Glutamatergic neuron (in vitro differentiated cells): ENCODE measurements at regions not wholly inside any gene's neighbourhood (a gene's known extent, or its start where the extent isn't known, plus 50 kb on each side); places are given as distances from the start of the nearest gene placed in this dataset.

Source experiments
- DNase-seq: peaks from one replicate; pipeline ENCODE4 v3.0.0; 2022
- H3K27ac Mint-ChIP-seq: one replicate; pipeline ENCODE4 v1.8.0; 2020; ENCODE audit warnings: mild to moderate bottlenecking, mixed read lengths, inconsistent platforms; ENCODE audit not compliant: unreplicated experiment
- H3K27me3 Mint-ChIP-seq: one replicate; pipeline ENCODE4 v1.8.0; 2020; ENCODE audit warnings: mild to moderate bottlenecking, moderate library complexity, mixed read lengths, inconsistent platforms; ENCODE audit not compliant: unreplicated experiment
- H3K36me3 Mint-ChIP-seq: one replicate; pipeline ENCODE4 v1.8.0; 2020; ENCODE audit warnings: mild to moderate bottlenecking, mixed read lengths, inconsistent platforms; ENCODE audit not compliant: unreplicated experiment
- H3K4me1 Mint-ChIP-seq: one replicate; pipeline ENCODE4 v1.8.0; 2020; ENCODE audit warnings: mild to moderate bottlenecking, low read depth, mixed read lengths, inconsistent platforms; ENCODE audit not compliant: unreplicated experiment
- H3K4me3 Mint-ChIP-seq: one replicate; pipeline ENCODE4 v1.8.0; 2020; ENCODE audit warnings: mild to moderate bottlenecking, mixed read lengths, inconsistent platforms; ENCODE audit not compliant: unreplicated experiment
- H3K9me3 Mint-ChIP-seq: one replicate; pipeline ENCODE4 v1.8.0; 2020; ENCODE audit warnings: mild to moderate bottlenecking, moderate library complexity, mixed read lengths, inconsistent platforms; ENCODE audit not compliant: unreplicated experiment
- TF ChIP-seq, protein P1 (sequence below): fragments of 200-600 bp; sonication (generic); IDR thresholded peaks from one replicate; pipeline ENCODE4 v1.5.0; 2021; ENCODE audit not compliant: partially characterized antibody, unreplicated experiment

DNA sequence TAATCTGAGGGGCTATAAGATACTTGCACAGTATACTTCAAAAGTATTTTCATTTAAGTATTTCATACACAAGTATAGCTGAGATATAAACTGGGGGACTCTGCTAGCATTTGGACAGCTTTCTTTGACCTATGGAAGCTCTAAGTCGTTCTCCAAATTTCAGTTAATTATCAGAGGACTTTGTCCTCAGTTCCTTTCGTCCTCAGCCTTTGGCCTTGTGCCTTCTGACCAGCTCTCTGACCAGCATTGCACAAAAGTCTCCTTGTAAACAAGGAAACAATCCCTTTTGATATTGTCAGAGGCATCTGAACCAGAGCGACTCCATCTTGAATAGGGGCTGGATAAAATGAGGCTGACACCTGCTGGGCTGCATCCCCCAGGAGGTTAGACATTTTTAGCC, 464.0 kb upstream of the FAM241A start:
- Mint-ChIP-seq H3K36me3 (no peaks in the 10 kb centered on the region), H3K9me3 (no peaks in the 10 kb centered on the region), H3K27me3 (no peaks in the 10 kb centered on the region), H3K27ac (no peak overlapping the region), H3K4me1 (no peaks in the 10 kb centered on the region), H3K4me3 (no peak overlapping the region)
- TF ChIP-seq, protein P1, sequence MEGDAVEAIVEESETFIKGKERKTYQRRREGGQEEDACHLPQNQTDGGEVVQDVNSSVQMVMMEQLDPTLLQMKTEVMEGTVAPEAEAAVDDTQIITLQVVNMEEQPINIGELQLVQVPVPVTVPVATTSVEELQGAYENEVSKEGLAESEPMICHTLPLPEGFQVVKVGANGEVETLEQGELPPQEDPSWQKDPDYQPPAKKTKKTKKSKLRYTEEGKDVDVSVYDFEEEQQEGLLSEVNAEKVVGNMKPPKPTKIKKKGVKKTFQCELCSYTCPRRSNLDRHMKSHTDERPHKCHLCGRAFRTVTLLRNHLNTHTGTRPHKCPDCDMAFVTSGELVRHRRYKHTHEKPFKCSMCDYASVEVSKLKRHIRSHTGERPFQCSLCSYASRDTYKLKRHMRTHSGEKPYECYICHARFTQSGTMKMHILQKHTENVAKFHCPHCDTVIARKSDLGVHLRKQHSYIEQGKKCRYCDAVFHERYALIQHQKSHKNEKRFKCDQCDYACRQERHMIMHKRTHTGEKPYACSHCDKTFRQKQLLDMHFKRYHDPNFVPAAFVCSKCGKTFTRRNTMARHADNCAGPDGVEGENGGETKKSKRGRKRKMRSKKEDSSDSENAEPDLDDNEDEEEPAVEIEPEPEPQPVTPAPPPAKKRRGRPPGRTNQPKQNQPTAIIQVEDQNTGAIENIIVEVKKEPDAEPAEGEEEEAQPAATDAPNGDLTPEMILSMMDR = no peak
- DNase-seq = no peak

DNA sequence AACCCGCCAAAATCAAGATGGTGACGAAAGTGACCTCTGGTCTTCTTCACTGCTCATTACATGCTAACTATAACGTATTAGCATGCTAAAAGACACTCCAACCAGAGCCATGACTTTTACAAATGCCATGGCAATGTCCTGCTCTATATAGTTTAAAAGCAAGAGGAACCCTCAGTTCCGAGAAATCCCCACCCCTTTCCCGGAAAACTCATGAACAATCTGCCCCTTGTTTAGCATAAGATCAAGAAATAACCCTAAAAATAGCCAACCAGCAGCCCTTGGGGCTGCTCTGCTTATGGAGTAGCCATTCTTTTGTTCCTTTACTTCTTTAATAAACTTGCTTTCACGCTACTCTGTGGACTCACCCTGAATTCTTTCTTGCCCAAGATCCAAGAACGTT, 463.5 kb upstream of the FAM241A start:
- DNase-seq = no peak
- TF ChIP-seq, protein P1 = no peak
- no peak overlapping the region for H3K4me3 Mint-ChIP-seq
- no peaks in the 10 kb centered on the region for H3K9me3 Mint-ChIP-seq
- H3K27ac Mint-ChIP-seq = no peak overlapping the region
- no peaks in the 10 kb centered on the region for H3K36me3 Mint-ChIP-seq
- no peaks in the 10 kb centered on the region for H3K27me3 Mint-ChIP-seq
- no peaks in the 10 kb centered on the region for H3K4me1 Mint-ChIP-seq

DNA sequence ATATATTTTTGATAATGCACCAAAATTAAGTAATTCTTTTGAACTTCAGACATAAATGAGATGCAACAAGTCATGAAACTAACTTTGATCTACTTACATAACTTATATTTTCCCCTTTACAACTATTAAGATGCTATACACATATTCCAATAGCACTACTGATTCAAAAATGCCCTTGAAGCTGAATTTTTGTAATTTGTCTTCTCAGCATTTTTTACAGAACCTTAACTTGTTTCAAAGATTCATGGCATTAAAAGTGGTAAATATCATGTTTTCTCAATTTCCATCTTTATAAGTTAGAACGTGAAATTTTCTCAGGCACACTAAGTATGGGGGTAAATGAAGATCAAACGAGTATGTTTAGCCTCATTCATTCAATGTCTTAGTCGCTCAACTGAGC, 460.0 kb upstream of the FAM241A start:
- no peak for DNase-seq
- Mint-ChIP-seq H3K27me3 (no peaks in the 10 kb centered on the region), H3K9me3 (no peaks in the 10 kb centered on the region), H3K27ac (no peak overlapping the region), H3K36me3 (no peaks in the 10 kb centered on the region), H3K4me1 (no peaks in the 10 kb centered on the region), H3K4me3 (no peak overlapping the region)
- TF ChIP-seq, protein P1 = no peak

DNA sequence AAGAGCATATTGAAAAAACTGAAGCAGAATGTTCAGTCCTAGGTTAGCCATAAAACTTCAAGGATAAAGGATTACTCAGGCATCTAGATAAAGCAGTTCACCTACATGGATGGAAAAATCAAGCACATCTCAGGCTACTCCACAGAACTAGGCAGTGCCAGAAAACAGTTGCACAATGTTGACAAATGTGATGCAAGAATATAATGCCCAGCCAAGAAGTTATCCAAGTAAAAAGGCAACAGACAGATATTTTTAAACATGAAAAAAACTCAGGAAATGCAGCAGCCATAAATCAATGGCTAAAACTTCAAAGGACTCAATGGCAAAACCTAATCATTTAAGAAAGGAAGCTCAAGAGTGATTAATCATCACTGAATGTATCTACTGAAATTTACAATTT, 456.0 kb upstream of the FAM241A start:
- DNase-seq = no peak
- Mint-ChIP-seq H3K4me1 (no peaks in the 10 kb centered on the region), H3K27me3 (no peaks in the 10 kb centered on the region), H3K27ac (no peak overlapping the region), H3K9me3 (no peaks in the 10 kb centered on the region), H3K36me3 (no peaks in the 10 kb centered on the region), H3K4me3 (no peak overlapping the region)
- TF ChIP-seq, protein P1 = no peak

DNA sequence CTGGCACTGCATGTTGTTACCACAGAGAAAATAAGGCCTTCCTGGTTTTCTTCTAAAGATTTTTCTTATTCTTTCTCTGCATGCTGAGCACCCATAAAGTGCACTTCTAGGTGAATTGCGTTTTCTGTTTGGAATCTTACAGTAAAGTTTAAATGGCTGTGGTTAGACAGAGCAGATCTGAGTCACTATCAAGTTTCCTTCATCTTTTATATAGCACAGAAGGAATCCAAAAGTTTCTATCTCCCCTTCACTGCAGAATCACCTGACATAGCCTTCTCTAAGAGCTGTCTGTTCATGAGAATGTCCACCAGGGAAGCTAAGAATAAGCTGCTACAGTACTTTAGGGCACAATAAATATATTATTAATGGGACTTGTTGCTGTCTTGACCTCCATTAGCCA, 455.5 kb upstream of the FAM241A start:
- Mint-ChIP-seq H3K4me1 (no peaks in the 10 kb centered on the region), H3K27me3 (no peaks in the 10 kb centered on the region), H3K36me3 (no peaks in the 10 kb centered on the region), H3K27ac (no peak overlapping the region), H3K9me3 (no peaks in the 10 kb centered on the region), H3K4me3 (no peak overlapping the region)
- no peak for DNase-seq
- TF ChIP-seq, protein P1 = no peak
